ENCODE measurements at regions not wholly inside any gene's neighbourhood (a gene's known extent, or its start where the extent isn't known, plus 50 kb on each side); places are given as distances from the start of the nearest gene placed in this dataset.

- no peak overlapping the region for H3K27ac ChIP-seq (ENCODE audit: low read length)
- ChIA-PET POLR2A (ENCODE audit: unreplicated experiment) (no interaction called here), CTCF (no interaction called here)
- no peak overlapping the region for H3K9ac ChIP-seq (ENCODE audit: low read length)
- no peaks in the 10 kb centered on the region for H3K79me2 ChIP-seq (ENCODE audit: low read length)
- no peaks in the 10 kb centered on the region for H3K4me1 ChIP-seq (ENCODE audit: insufficient read depth, low read length)
- H3K9me2 ChIP-seq (replicated peaks; ENCODE audit: low read length): no peaks in the 10 kb centered on the region
- no peaks in the 10 kb centered on the region for H3K27me3 ChIP-seq (ENCODE audit: low read length)
- H3K36me3 ChIP-seq (ENCODE audit: low read depth, low read length): no peaks in the 10 kb centered on the region
- H3K4me3 ChIP-seq (ENCODE audit: low read length): no peak overlapping the region
- H3K9me3 ChIP-seq (ENCODE audit: low read length): no peaks in the 10 kb centered on the region
- intact Hi-C loops (cut with micrococcal nuclease): no loop called here
- H3F3A ChIP-seq (ENCODE audit: low read length, unreplicated experiment): no peaks in the 10 kb centered on the region
- ATAC-seq: no peak
- no TSS peak for BruUV-seq (replicated peaks)
- DNase-seq: no peak
- no peak for TF ChIP-seq CTCF (conservative IDR thresholded peaks at IDR 0.05; ENCODE audit: low read depth, low read length)
- no peak for TF ChIP-seq EZH2phosphoT487 (IDR thresholded peaks at IDR 0.05; ENCODE audit: borderline replicate concordance, low read length)
- no peak for TF ChIP-seq EZH2 (IDR thresholded peaks at IDR 0.05; ENCODE audit: low read length, unreplicated experiment)
- no peak overlapping the region for H2AFZ ChIP-seq (ENCODE audit: low read length)
- H4K20me1 ChIP-seq (ENCODE audit: low read length): no peaks in the 10 kb centered on the region
- no peak overlapping the region for H3K4me2 ChIP-seq (ENCODE audit: low read length)
These were observed 793.0 kb downstream of the RAB28 start for GRCh38 chr4:12691168-12691567.

- peak; percentile 6 for DNase-seq
- no peak for TF ChIP-seq EZH2 (IDR thresholded peaks at IDR 0.05; ENCODE audit: low read length, unreplicated experiment)
- TF ChIP-seq CTCF (conservative IDR thresholded peaks at IDR 0.05; ENCODE audit: low read depth, low read length): no peak
- TF ChIP-seq EZH2phosphoT487 (IDR thresholded peaks at IDR 0.05; ENCODE audit: borderline replicate concordance, low read length): no peak
- BruUV-seq (replicated peaks): no TSS peak
These were observed 794.7 kb downstream of the RAB28 start for GRCh38 chr4:12689457-12689856.

GRCh38 chr4:12679217-12679616 is 804.9 kb downstream of the RAB28 start:
- ChIA-PET CTCF (no interaction called here), POLR2A (ENCODE audit: unreplicated experiment) (no interaction called here)
- ATAC-seq (no peak), DNase-seq (peak; percentile 1)
- H3K4me2 ChIP-seq (ENCODE audit: low read length): no peak overlapping the region
- no peaks in the 10 kb centered on the region for H4K20me1 ChIP-seq (ENCODE audit: low read length)
- BruUV-seq (replicated peaks): no TSS peak
- H3K9me3 ChIP-seq (ENCODE audit: low read length): 0 out of 2 replicates have a peak, but pooled peaks cover 4% of the 10 kb centered on the region
- intact Hi-C loops (cut with micrococcal nuclease): no loop called here
- no peaks in the 10 kb centered on the region for H3K9me2 ChIP-seq (replicated peaks; ENCODE audit: low read length)
- no peaks in the 10 kb centered on the region for H3K36me3 ChIP-seq (ENCODE audit: low read depth, low read length)
- H3F3A ChIP-seq (ENCODE audit: low read length, unreplicated experiment): no peaks in the 10 kb centered on the region
- no peak overlapping the region for H3K9ac ChIP-seq (ENCODE audit: low read length)
- no peak overlapping the region for H3K4me3 ChIP-seq (ENCODE audit: low read length)
- no peak overlapping the region for H2AFZ ChIP-seq (ENCODE audit: low read length)
- H3K27ac ChIP-seq (ENCODE audit: low read length): no peak overlapping the region
- no peaks in the 10 kb centered on the region for H3K27me3 ChIP-seq (ENCODE audit: low read length)
- TF ChIP-seq EZH2 (IDR thresholded peaks at IDR 0.05; ENCODE audit: low read length, unreplicated experiment) (no peak), EZH2phosphoT487 (IDR thresholded peaks at IDR 0.05; ENCODE audit: borderline replicate concordance, low read length) (no peak), CTCF (conservative IDR thresholded peaks at IDR 0.05; ENCODE audit: low read depth, low read length) (peak; percentile 38)
- H3K79me2 ChIP-seq (ENCODE audit: low read length): no peaks in the 10 kb centered on the region
- H3K4me1 ChIP-seq (ENCODE audit: insufficient read depth, low read length): no peaks in the 10 kb centered on the region

More at GRCh38 chr4:12689457-12689856, 794.7 kb downstream of the RAB28 start:
- Histone ChIP-seq H3F3A (ENCODE audit: low read length, unreplicated experiment) (no peaks in the 10 kb centered on the region), H4K20me1 (ENCODE audit: low read length) (no peaks in the 10 kb centered on the region), H3K36me3 (ENCODE audit: low read depth, low read length) (no peaks in the 10 kb centered on the region), H3K9me2 (replicated peaks; ENCODE audit: low read length) (no peaks in the 10 kb centered on the region), H3K27me3 (ENCODE audit: low read length) (no peaks in the 10 kb centered on the region), H2AFZ (ENCODE audit: low read length) (no peak overlapping the region), H3K4me3 (ENCODE audit: low read length) (no peak overlapping the region), H3K9ac (ENCODE audit: low read length) (no peak overlapping the region), H3K27ac (ENCODE audit: low read length) (no peak overlapping the region), H3K4me2 (ENCODE audit: low read length) (no peak overlapping the region), H3K9me3 (ENCODE audit: low read length) (no peaks in the 10 kb centered on the region), H3K79me2 (ENCODE audit: low read length) (no peaks in the 10 kb centered on the region), H3K4me1 (ENCODE audit: insufficient read depth, low read length) (no peaks in the 10 kb centered on the region)
- CTCF ChIA-PET: no interaction called here
- no peak for ATAC-seq
- POLR2A ChIA-PET (ENCODE audit: unreplicated experiment): no interaction called here
- intact Hi-C loops (cut with micrococcal nuclease): no loop called here

Measured in PC-3 (cell line).